K562 (cell line): ENCODE measurements at regions not wholly inside any gene's neighbourhood (a gene's known extent, or its start where the extent isn't known, plus 50 kb on each side); places are given as distances from the start of the nearest gene placed in this dataset.

Experiments used
- ATAC-seq: fragments of 200-7000 bp; cut with Tn5 transposase; 3 replicates; pipeline ENCODE4 v1.9.1; 2020; ENCODE audit warnings: moderate library complexity
- BruUV-seq: library from RNA; stranded (reverse); fragments of 400-500 nt; replicated peaks from 2 replicates; lab custom pipeline; 2021; lab: Mats Ljungman, UMichigan
- CTCF ChIA-PET: fragments of 300-600 bp; formaldehyde crosslinking; extraction: SDS; loops from one replicate; lab custom pipeline; 2021; ENCODE audit warnings: low intra/inter-chr PET ratio; lab: Yijun Ruan, JAX
- POLR2A ChIA-PET: fragments of 300-600, 350-650 bp; sonication (Branson Sonifier 250); formaldehyde crosslinking; extraction: SDS; loops from one replicate; lab custom pipeline; 2021; ENCODE audit warnings: antibody characterized with exemption, inconsistent platforms; lab: Yijun Ruan, JAX
- DNase-seq, 4 experiments: peaks; one replicate each; pipeline versions ENCODE4 v3.0.0 to v3.0.0-alpha.2; 2011 to 2018; ENCODE audit warnings: low spot score in 3 of 4, mixed read lengths in 3 of 4; ENCODE audit errors: extremely low read depth in 1 of 4
- FAIRE-seq: peaks from 2 replicates; lab custom pipeline; 2011; peaks lifted over from hg19 to GRCh38; lab: Jason Lieb, UNC
- H2AFZ ChIP-seq: 2 replicates; pipeline ENCODE4 v1.6.0; 2011; ENCODE audit warnings: low read depth, low read length, control low read depth, inconsistent platforms
- H3K27ac ChIP-seq: fragments of 200-600 bp; 3 replicates; pipeline ENCODE4 v1.8.0; 2011; ENCODE audit warnings: low read depth, mild to moderate bottlenecking, control low read depth, inconsistent platforms, low read length, moderate library complexity, mixed read lengths; ENCODE audit errors: extremely low read depth
- H3K27me3 ChIP-seq, 2 experiments: fragments of 300-600 bp in 1 of 2; 2 replicates in 1 of 2; 3 replicates in 1 of 2; pipeline versions ENCODE4 v1.6.0 to v1.8.0; 2011; ENCODE audit warnings: inconsistent platforms in 2 of 2, low read length in 2 of 2, mild to moderate bottlenecking in 1 of 2, mixed read lengths in 1 of 2, moderate library complexity in 1 of 2; ENCODE audit not compliant: control insufficient read depth in 2 of 2, insufficient read depth in 2 of 2
- H3K36me3 ChIP-seq: fragments of 300-600 bp; 3 replicates; pipeline ENCODE4 v1.8.0; 2011; ENCODE audit warnings: mild to moderate bottlenecking, low read length, inconsistent platforms; ENCODE audit not compliant: control insufficient read depth, insufficient read depth
- H3K4me1 ChIP-seq, 2 experiments: fragments of 200-600 bp in 1 of 2; replicated peaks in 1 of 2; 2 replicates in 1 of 2; 3 replicates in 1 of 2; pipeline versions ENCODE4 v1.5.1 to v1.8.0; 2011; ENCODE audit warnings: inconsistent platforms in 2 of 2, low read length in 2 of 2, mild to moderate bottlenecking in 1 of 2, mixed read lengths in 1 of 2, moderate library complexity in 1 of 2; ENCODE audit not compliant: control insufficient read depth in 2 of 2, insufficient read depth in 2 of 2
- H3K4me2 ChIP-seq: 2 replicates; pipeline ENCODE4 v1.6.1; 2011; ENCODE audit warnings: low read length, control low read depth, inconsistent platforms, mixed read lengths; ENCODE audit not compliant: insufficient read depth
- H3K4me3 ChIP-seq: fragments of 200-600 bp; sonication (generic), shearing (Covaris generic); 2 replicates; pipeline ENCODE4 v1.5.1; 2016; ENCODE audit warnings: control low read depth, inconsistent platforms
- H3K79me2 ChIP-seq: fragments of 200-600 bp; 3 replicates; pipeline ENCODE4 v1.8.0; 2011; ENCODE audit warnings: low read length, inconsistent platforms; ENCODE audit not compliant: control insufficient read depth, insufficient read depth
- H3K9ac ChIP-seq, 2 experiments: 2 replicates each; pipeline versions ENCODE4 v1.6.0 to v1.6.1; 2011; ENCODE audit warnings: low read depth in 2 of 2, low read length in 2 of 2, control low read depth in 1 of 2, inconsistent platforms in 1 of 2, mild to moderate bottlenecking in 1 of 2, mixed read lengths in 1 of 2; ENCODE audit not compliant: insufficient read depth in 1 of 2
- H3K9me1 ChIP-seq: one replicate; pipeline ENCODE4 v1.6.0; 2011; ENCODE audit warnings: inconsistent platforms, mild to moderate bottlenecking, low read length, moderate library complexity; ENCODE audit not compliant: control insufficient read depth, insufficient read depth
- H3K9me3 ChIP-seq: replicated peaks from 2 replicates; pipeline ENCODE4 v1.5.1; 2011; ENCODE audit warnings: low read depth, low read length, inconsistent platforms; ENCODE audit not compliant: control insufficient read depth, insufficient read depth
- H4K20me1 ChIP-seq: replicated peaks from 2 replicates; pipeline ENCODE4 v1.6.1; 2011; ENCODE audit warnings: low read length, inconsistent platforms, mixed read lengths; ENCODE audit not compliant: control insufficient read depth, insufficient read depth
- CBX8 ChIP-seq: fragments of 200-600 bp; sonication (generic); IDR thresholded peaks from 2 replicates; pipeline ENCODE4 v1.6.1; 2012; ENCODE audit warnings: borderline replicate concordance, mixed run types, low read depth, mild to moderate bottlenecking, moderate library complexity, mixed read lengths, low read length, control low read depth, inconsistent platforms; ENCODE audit not compliant: poor library complexity, severe bottlenecking; ENCODE audit errors: extremely low read depth
- COPS2 ChIP-seq: fragments of 450-650 bp; conservative IDR thresholded peaks from 2 replicates; pipeline ENCODE4 v1.6.1; 2016; ENCODE audit warnings: mild to moderate bottlenecking, moderate library complexity
- CTBP1 ChIP-seq: fragments of 450-650 bp; IDR thresholded peaks from 2 replicates; pipeline ENCODE4 v1.6.1; 2016; ENCODE audit warnings: borderline replicate concordance
- DDX20 ChIP-seq: fragments of 450-650 bp; IDR thresholded peaks from 2 replicates; pipeline ENCODE4 v1.6.1; 2016; ENCODE audit warnings: missing genetic modification characterization, low read depth, mild to moderate bottlenecking, missing compliant biosample characterization, moderate library complexity
- GABPB2 ChIP-seq: fragments of 250-450 bp; sonication (Bioruptor Pico); conservative IDR thresholded peaks from 2 replicates; pipeline ENCODE4 v1.5.1; 2021; ENCODE audit warnings: mild to moderate bottlenecking
- KDM4B ChIP-seq, 2 experiments: fragments of 450-650 bp in 1 of 2; sonication (generic) in 1 of 2; IDR thresholded peaks; 2 replicates each; pipeline ENCODE4 v1.6.1; 2016 to 2017; ENCODE audit warnings: borderline replicate concordance in 2 of 2, antibody characterized with exemption in 1 of 2, low read depth in 1 of 2, mild to moderate bottlenecking in 1 of 2
- YBX1 ChIP-seq: fragments of 450-650 bp; IDR thresholded peaks from 2 replicates; pipeline ENCODE4 v1.7.1; 2016; ENCODE audit warnings: mild to moderate bottlenecking
- WGBS: fragments of 100-300 bp; shearing (Covaris generic); methylation state at CpG from one replicate; pipeline ENCODE4 v1.1.6; 2016; ENCODE audit warnings: low coverage, mixed read lengths; ENCODE audit not compliant: insufficient coverage; ENCODE audit errors: missing lambda C conversion rate; 5-methylcytosine and 5-hydroxymethylcytosine counted together
- in situ Hi-C: fragments of 300-500 bp; cut with MboI; formaldehyde crosslinking; loops from 4 replicates; pipeline ENCODE4 v1.15.0; 2018; ENCODE audit warnings: inconsistent platforms, mixed read lengths
- intact Hi-C: fragments of 100-400 bp; cut with micrococcal nuclease; formaldehyde crosslinking; loops from 2 replicates; pipeline ENCODE4 v1.14.2; 2022
- TF ChIP-seq, protein P1 (sequence below): fragments of 250-450 bp; sonication (Bioruptor Pico); IDR thresholded peaks from 2 replicates; pipeline ENCODE4 v1.8.0; 2021; ENCODE audit warnings: borderline replicate concordance, mild to moderate bottlenecking, moderate library complexity; ENCODE audit not compliant: poor library complexity, severe bottlenecking

DNA sequence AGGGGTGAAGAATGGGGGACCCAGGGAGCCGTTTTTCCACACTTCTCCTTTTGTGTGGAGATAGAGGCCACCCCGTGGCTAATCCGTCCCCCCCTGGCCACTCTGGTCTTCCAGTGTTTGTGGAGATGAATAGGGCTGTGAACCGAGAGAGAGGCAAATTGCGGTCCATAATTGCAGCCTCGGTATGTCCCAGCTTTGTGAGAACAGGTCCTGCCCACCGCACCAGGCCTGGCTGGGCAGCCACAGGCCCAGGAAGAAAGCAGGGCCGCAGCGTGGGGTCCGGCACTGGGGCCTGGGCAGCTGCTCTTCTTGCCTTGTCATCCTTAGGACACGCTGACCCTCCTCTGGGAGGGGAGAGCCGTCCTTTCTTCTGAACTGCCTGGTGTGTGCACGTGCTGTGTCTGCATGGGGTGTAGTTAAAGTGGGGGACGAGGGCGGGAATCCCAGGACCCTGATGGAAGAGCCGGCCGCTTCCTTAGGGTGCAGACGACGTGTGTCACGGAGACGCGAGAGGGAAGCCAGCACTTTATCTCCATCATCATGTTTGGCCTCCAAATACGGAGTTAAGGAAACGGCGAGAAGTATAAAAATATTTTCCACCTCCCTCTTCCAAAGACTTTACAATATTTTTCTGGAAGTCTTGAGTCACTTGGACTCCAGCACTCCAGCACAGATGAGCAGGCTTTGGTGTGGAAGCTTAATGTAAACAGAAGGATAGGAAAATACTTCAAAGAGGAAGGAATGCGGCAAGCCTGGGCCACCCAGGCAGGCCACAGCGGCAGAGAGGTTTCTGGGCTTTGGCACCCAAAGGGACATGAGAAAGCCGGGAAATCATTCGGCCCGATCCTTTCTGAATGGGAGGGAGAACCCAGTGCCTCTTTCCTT lies 1248.4 kb downstream of the BRD1 start:
- no peak overlapping the region for H3K4me2 ChIP-seq
- ATAC-seq (no peak), FAIRE-seq (no peak), DNase-seq (no peak)
- no peaks in the 10 kb centered on the region; a peak in 1 of 5 replicates for H3K27me3 ChIP-seq
- BruUV-seq = no TSS peak
- no peaks in the 10 kb centered on the region for H3K9me1 ChIP-seq
- no peaks in the 10 kb centered on the region for H3K79me2 ChIP-seq
- no peak overlapping the region for H2AFZ ChIP-seq
- no peaks in the 10 kb centered on the region for H4K20me1 ChIP-seq
- in situ Hi-C loops (no loop called here), intact Hi-C loops (no loop called here)
- H3K36me3 ChIP-seq = no peaks in the 10 kb centered on the region
- no peak overlapping the region for H3K27ac ChIP-seq
- no peak overlapping the region for H3K9ac ChIP-seq
- H3K4me1 ChIP-seq = no peaks in the 10 kb centered on the region
- no peak for TF ChIP-seq CTBP1
- TF ChIP-seq DDX20 = no peak
- no peak for TF ChIP-seq CBX8
- no peak for TF ChIP-seq COPS2
- TF ChIP-seq, protein P1, sequence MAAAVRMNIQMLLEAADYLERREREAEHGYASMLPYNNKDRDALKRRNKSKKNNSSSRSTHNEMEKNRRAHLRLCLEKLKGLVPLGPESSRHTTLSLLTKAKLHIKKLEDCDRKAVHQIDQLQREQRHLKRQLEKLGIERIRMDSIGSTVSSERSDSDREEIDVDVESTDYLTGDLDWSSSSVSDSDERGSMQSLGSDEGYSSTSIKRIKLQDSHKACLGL (CRISPR knock-in tag) = no peak
- no peak for TF ChIP-seq KDM4B (IDR thresholded peaks at IDR 0.05; ENCODE audit: borderline replicate concordance in 2 of 2, low read depth in 1 of 2)
- TF ChIP-seq YBX1 = no peak
- no peak for TF ChIP-seq GABPB2 (CRISPR knock-in tag)
- CTCF ChIA-PET = no interaction called here
- H3K4me3 ChIP-seq = no peak overlapping the region
- POLR2A ChIA-PET = interaction anchor here (0.5 kb wide), 1 partner anchor 31 kb away, joined by 3 read pairs; no protein-coding TSS in a partner anchor
- 1% methylated on average over 22 of the region's 30 CpGs for WGBS
- H3K9me3 ChIP-seq = no peaks in the 10 kb centered on the region
